ENCODE measurements at regions not wholly inside any gene's neighbourhood (a gene's known extent, or its start where the extent isn't known, plus 50 kb on each side); places are given as distances from the start of the nearest gene placed in this dataset.
A peak's percentile ranks its signal among the peaks of the same experiment; 100 is the strongest.

- intact Hi-C loops (cut with DNase I): no loop called here
- Histone ChIP-seq H3K27me3 (ENCODE audit: low read depth) (no peaks in the 10 kb centered on the region), H3K4me3 (no peak overlapping the region), H3K4me1 (no peaks in the 10 kb centered on the region), H3K9me3 (no peaks in the 10 kb centered on the region), H3K27ac (no peak overlapping the region), H3K36me3 (no peaks in the 10 kb centered on the region)
- no peak for ATAC-seq
- TF ChIP-seq CTCF (IDR thresholded peaks at IDR 0.05): no peak
- no peak for DNase-seq
These were observed 142.8 kb upstream of the TMCC3 start for GRCh38 chr12:94793191-94793595.

GRCh38 chr12:94792693-94793092 is 142.3 kb upstream of the TMCC3 start:
- Histone ChIP-seq H3K4me3 (no peak overlapping the region), H3K27me3 (ENCODE audit: low read depth) (no peaks in the 10 kb centered on the region), H3K4me1 (no peaks in the 10 kb centered on the region), H3K36me3 (no peaks in the 10 kb centered on the region), H3K9me3 (no peaks in the 10 kb centered on the region), H3K27ac (no peak overlapping the region)
- no peak for TF ChIP-seq CTCF (IDR thresholded peaks at IDR 0.05)
- peak in 1 of 2 donors; percentile 53 for ATAC-seq
- no peak for DNase-seq
- intact Hi-C loops (cut with DNase I): no loop called here

- H3K9me3 ChIP-seq: no peaks in the 10 kb centered on the region
- no peak for TF ChIP-seq CTCF (IDR thresholded peaks at IDR 0.05)
- no peaks in the 10 kb centered on the region for H3K36me3 ChIP-seq
- DNase-seq: no peak
- H3K4me3 ChIP-seq: no peak overlapping the region
- H3K27ac ChIP-seq: no peak overlapping the region
- intact Hi-C loops (cut with DNase I): no loop called here
- ATAC-seq: no peak
- no peaks in the 10 kb centered on the region for H3K27me3 ChIP-seq (ENCODE audit: low read depth)
- no peaks in the 10 kb centered on the region for H3K4me1 ChIP-seq
These were observed 141.6 kb upstream of the TMCC3 start for GRCh38 chr12:94791933-94792332.

- Histone ChIP-seq H3K27ac (no peak overlapping the region), H3K27me3 (ENCODE audit: low read depth) (no peaks in the 10 kb centered on the region), H3K4me1 (no peaks in the 10 kb centered on the region), H3K9me3 (no peaks in the 10 kb centered on the region), H3K4me3 (no peak overlapping the region), H3K36me3 (no peaks in the 10 kb centered on the region)
- ATAC-seq (no peak), DNase-seq (no peak)
- TF ChIP-seq CTCF (IDR thresholded peaks at IDR 0.05): no peak
- intact Hi-C loops (cut with DNase I): no loop called here
These were observed 140.5 kb upstream of the TMCC3 start for GRCh38 chr12:94790825-94791224.

GRCh38 chr12:94790370-94790769 is 140.0 kb upstream of the TMCC3 start:
- no peaks in the 10 kb centered on the region for H3K36me3 ChIP-seq
- no peaks in the 10 kb centered on the region for H3K27me3 ChIP-seq (ENCODE audit: low read depth)
- ATAC-seq: no peak
- H3K27ac ChIP-seq: no peak overlapping the region
- TF ChIP-seq CTCF (IDR thresholded peaks at IDR 0.05): no peak
- intact Hi-C loops (cut with DNase I): no loop called here
- no peaks in the 10 kb centered on the region for H3K9me3 ChIP-seq
- no peak for DNase-seq
- no peak overlapping the region for H3K4me3 ChIP-seq
- H3K4me1 ChIP-seq: no peaks in the 10 kb centered on the region

Data from lower lobe of right lung (tissue), 2 donors.